ENCODE measurements at regions not wholly inside any gene's neighbourhood (a gene's known extent, or its start where the extent isn't known, plus 50 kb on each side); places are given as distances from the start of the nearest gene placed in this dataset.

GRCh38 chr4:13876940-13877339 lies 249.4 kb upstream of the BOD1L1 start:
- DNase-seq (ENCODE audit: low spot score) = no peak
- intact Hi-C loops (cut with DNase I) = no loop called here

GRCh38 chr4:13877626-13878025 lies 250.1 kb upstream of the BOD1L1 start:
- intact Hi-C loops (cut with DNase I) = no loop called here
- DNase-seq (ENCODE audit: low spot score) = no peak

GRCh38 chr4:13881892-13882291 lies 254.4 kb upstream of the BOD1L1 start:
- intact Hi-C loops (cut with DNase I) = no loop called here
- DNase-seq (ENCODE audit: low spot score) = no peak

- DNase-seq (ENCODE audit: low spot score) = no peak
- intact Hi-C loops (cut with DNase I) = no loop called here
Observed at GRCh38 chr4:13887010-13887409, 259.5 kb upstream of the BOD1L1 start.

- intact Hi-C loops (cut with DNase I) = no loop called here
- no peak for DNase-seq (ENCODE audit: low spot score)
Observed at GRCh38 chr4:13888112-13888511, 260.6 kb upstream of the BOD1L1 start.

- no peak for DNase-seq (ENCODE audit: low spot score)
- intact Hi-C loops (cut with DNase I) = no loop called here
Observed at GRCh38 chr4:13891544-13891939, 264.0 kb upstream of the BOD1L1 start.

GRCh38 chr4:13892739-13893105 lies 265.2 kb upstream of the BOD1L1 start:
- DNase-seq (ENCODE audit: low spot score) = no peak
- intact Hi-C loops (cut with DNase I) = no loop called here

- DNase-seq (ENCODE audit: low spot score) = no peak
- intact Hi-C loops (cut with DNase I) = no loop called here
Observed at GRCh38 chr4:13893211-13893610, 265.7 kb upstream of the BOD1L1 start.

- DNase-seq (ENCODE audit: low spot score) = no peak
- intact Hi-C loops (cut with DNase I) = no loop called here
Observed at GRCh38 chr4:13893987-13894386, 266.5 kb upstream of the BOD1L1 start.

- intact Hi-C loops (cut with DNase I) = no loop called here
Observed at GRCh38 chr4:13900780-13901179, 273.3 kb upstream of the BOD1L1 start.

GRCh38 chr4:13902146-13902545 lies 274.6 kb upstream of the BOD1L1 start:
- intact Hi-C loops (cut with DNase I) = no loop called here
- DNase-seq (ENCODE audit: low spot score) = no peak

More at GRCh38 chr4:13900780-13901179, 273.3 kb upstream of the BOD1L1 start:
- DNase-seq (ENCODE audit: low spot score) = no peak

GRCh38 chr4:13903061-13903460 lies 275.5 kb upstream of the BOD1L1 start:
- no peak for DNase-seq (ENCODE audit: low spot score)
- intact Hi-C loops (cut with DNase I) = no loop called here

- intact Hi-C loops (cut with DNase I) = no loop called here
- no peak for DNase-seq (ENCODE audit: low spot score)
Observed at GRCh38 chr4:13903901-13904300, 276.4 kb upstream of the BOD1L1 start.

- intact Hi-C loops (cut with DNase I) = no loop called here
- no peak for DNase-seq (ENCODE audit: low spot score)
Observed at GRCh38 chr4:13905543-13905942, 278.0 kb upstream of the BOD1L1 start.

- intact Hi-C loops (cut with DNase I) = no loop called here
- DNase-seq (ENCODE audit: low spot score) = no peak
Observed at GRCh38 chr4:13906727-13907126, 279.2 kb upstream of the BOD1L1 start.

GRCh38 chr4:13907255-13907751 lies 279.8 kb upstream of the BOD1L1 start:
- no peak for DNase-seq (ENCODE audit: low spot score)
- intact Hi-C loops (cut with DNase I) = no loop called here

- intact Hi-C loops (cut with DNase I) = no loop called here
- no peak for DNase-seq (ENCODE audit: low spot score)
Observed at GRCh38 chr4:13908455-13908854, 280.9 kb upstream of the BOD1L1 start.

- DNase-seq (ENCODE audit: low spot score) = no peak
- intact Hi-C loops (cut with DNase I) = no loop called here
Observed at GRCh38 chr4:13910556-13910955, 283.0 kb upstream of the BOD1L1 start.

GRCh38 chr4:13911256-13911655 lies 283.7 kb upstream of the BOD1L1 start:
- no peak for DNase-seq (ENCODE audit: low spot score)
- intact Hi-C loops (cut with DNase I) = no loop called here

GRCh38 chr4:13912436-13912925 lies 285.0 kb upstream of the BOD1L1 start:
- intact Hi-C loops (cut with DNase I) = no loop called here
- DNase-seq (ENCODE audit: low spot score) = no peak

- intact Hi-C loops (cut with DNase I) = no loop called here
- DNase-seq (ENCODE audit: low spot score) = no peak
Observed at GRCh38 chr4:13912966-13913365, 285.4 kb upstream of the BOD1L1 start.

- DNase-seq (ENCODE audit: low spot score) = no peak
- intact Hi-C loops (cut with DNase I) = no loop called here
Observed at GRCh38 chr4:13917015-13917414, 289.5 kb upstream of the BOD1L1 start.
